CD14-positive monocyte (primary cell): ENCODE measurements at regions not wholly inside any gene's neighbourhood (a gene's known extent, or its start where the extent isn't known, plus 50 kb on each side); places are given as distances from the start of the nearest gene placed in this dataset.

Experiments used
- DNase-seq, 3 donors: peaks; one replicate each; pipeline ENCODE4 v3.0.0-alpha.2; 2011 to 2022
- H2AFZ ChIP-seq: 2 replicates; pipeline ENCODE4 v1.6.0; 2012; ENCODE audit warnings: mild to moderate bottlenecking, low read depth, low read length, inconsistent platforms; ENCODE audit not compliant: insufficient read depth, poor library complexity, severe bottlenecking
- H3K27ac ChIP-seq, 2 donors: 1 replicate in 1 of 2; 2 replicates in 1 of 2; pipeline ENCODE4 v1.5.1; 2012 to 2013; ENCODE audit warnings: low read length in 2 of 2, control low read depth in 1 of 2, inconsistent platforms in 1 of 2, low read depth in 1 of 2, mild to moderate bottlenecking in 1 of 2
- H3K27me3 ChIP-seq, 2 donors: one replicate each; pipeline versions ENCODE4 v1.6.0 to v1.6.1; 2011 to 2013; ENCODE audit warnings: low read length in 2 of 2; ENCODE audit not compliant: control insufficient read depth in 2 of 2, insufficient read depth in 2 of 2
- H3K36me3 ChIP-seq, 2 donors: replicated peaks in 1 of 2; 1 replicate in 1 of 2; 2 replicates in 1 of 2; pipeline versions ENCODE4 v1.5.1 to v1.6.1; 2012 to 2013; ENCODE audit warnings: low read length in 2 of 2, control low read depth in 1 of 2, inconsistent platforms in 1 of 2, mild to moderate bottlenecking in 1 of 2; ENCODE audit not compliant: insufficient read depth in 2 of 2, control insufficient read depth in 1 of 2
- H3K4me1 ChIP-seq, 2 donors: 1 replicate in 1 of 2; 2 replicates in 1 of 2; pipeline versions ENCODE4 v1.5.1 to v1.6.1; 2012 to 2013; ENCODE audit warnings: low read length in 2 of 2, control low read depth in 1 of 2, inconsistent platforms in 1 of 2, mild to moderate bottlenecking in 1 of 2, moderate library complexity in 1 of 2; ENCODE audit not compliant: insufficient read depth in 2 of 2, control insufficient read depth in 1 of 2
- H3K4me2 ChIP-seq: replicated peaks from 2 replicates; pipeline ENCODE3; 2012; ENCODE audit warnings: low read length, moderate library complexity, mild to moderate bottlenecking; ENCODE audit not compliant: poor library complexity, severe bottlenecking; ENCODE audit errors: extremely low read depth
- H3K4me3 ChIP-seq, 3 experiments: fragments of 200-600 bp in 1 of 3; sonication (generic) in 1 of 3; replicated peaks in 1 of 3; 1 replicate in 2 of 3; 2 replicates in 1 of 3; pipeline ENCODE4 v1.5.1; 2011 to 2013; ENCODE audit warnings: low read length in 3 of 3, mild to moderate bottlenecking in 3 of 3, control low read depth in 2 of 3, low read depth in 2 of 3, inconsistent platforms in 1 of 3, moderate library complexity in 1 of 3
- H3K79me2 ChIP-seq: 2 replicates; pipeline ENCODE4 v1.6.0; 2012; ENCODE audit warnings: mild to moderate bottlenecking, control low read depth, inconsistent platforms, low read length, moderate library complexity; ENCODE audit not compliant: insufficient read depth
- H3K9ac ChIP-seq: 2 replicates; pipeline ENCODE4 v1.6.0; 2017; ENCODE audit warnings: low read length, mild to moderate bottlenecking; ENCODE audit not compliant: insufficient read depth, poor library complexity, severe bottlenecking
- H3K9me3 ChIP-seq, 2 donors: replicated peaks in 1 of 2; 1 replicate in 1 of 2; 2 replicates in 1 of 2; pipeline versions ENCODE4 v1.5.1 to v1.6.1; 2012 to 2013; ENCODE audit warnings: low read length in 2 of 2, control low read depth in 1 of 2; ENCODE audit not compliant: control insufficient read depth in 1 of 2, insufficient read depth in 1 of 2
- H4K20me1 ChIP-seq: 2 replicates; pipeline ENCODE4 v1.6.0; 2012; ENCODE audit warnings: mild to moderate bottlenecking, low read length, control low read depth, moderate library complexity; ENCODE audit not compliant: insufficient read depth
- H3K27ac Mint-ChIP-seq, 7 donors: one replicate each; pipeline ENCODE4 v1.8.0; 2020; ENCODE audit warnings: mild to moderate bottlenecking in 7 of 7, mixed read lengths in 7 of 7, moderate library complexity in 6 of 7, inconsistent platforms in 2 of 7
- H3K27me3 Mint-ChIP-seq, 3 donors: one replicate each; pipeline ENCODE4 v1.8.0; 2021 to 2022; ENCODE audit warnings: low read depth in 3 of 3, mild to moderate bottlenecking in 3 of 3, mixed read lengths in 3 of 3, moderate library complexity in 3 of 3, inconsistent platforms in 1 of 3
- H3K36me3 Mint-ChIP-seq, 2 donors: one replicate each; pipeline ENCODE4 v1.8.0; 2020; ENCODE audit warnings: mixed read lengths in 2 of 2, inconsistent platforms in 1 of 2, mild to moderate bottlenecking in 1 of 2
- H3K4me1 Mint-ChIP-seq: one replicate; pipeline ENCODE4 v1.8.0; 2020; ENCODE audit warnings: mild to moderate bottlenecking, mixed read lengths
- H3K4me3 Mint-ChIP-seq, 2 donors: one replicate each; pipeline ENCODE4 v1.8.0; 2020; ENCODE audit warnings: mild to moderate bottlenecking in 2 of 2, mixed read lengths in 2 of 2, moderate library complexity in 1 of 2
- H3K9me3 Mint-ChIP-seq, 7 donors: one replicate each; pipeline ENCODE4 v1.8.0; 2020 to 2022; ENCODE audit warnings: mixed read lengths in 7 of 7, mild to moderate bottlenecking in 6 of 7, moderate library complexity in 6 of 7, inconsistent platforms in 2 of 7
- WGBS: methylation state at CpG from one replicate; pipeline ENCODE4 v1.1.5; 2013; ENCODE audit warnings: missing lambda C conversion rate; ENCODE audit not compliant: insufficient coverage; 5-methylcytosine and 5-hydroxymethylcytosine counted together
- intact Hi-C, 2 donors: fragments of 100-400 bp; cut with micrococcal nuclease; formaldehyde crosslinking; loops; one replicate each; pipeline versions ENCODE4 v1.15.0 to v1.15.1; 2023
- TF ChIP-seq, protein P1 (sequence below): fragments of 200-600 bp; IDR thresholded peaks from one replicate; pipeline ENCODE4 v1.8.0; 2022; ENCODE audit warnings: antibody characterized with exemption, mild to moderate bottlenecking

DNA sequence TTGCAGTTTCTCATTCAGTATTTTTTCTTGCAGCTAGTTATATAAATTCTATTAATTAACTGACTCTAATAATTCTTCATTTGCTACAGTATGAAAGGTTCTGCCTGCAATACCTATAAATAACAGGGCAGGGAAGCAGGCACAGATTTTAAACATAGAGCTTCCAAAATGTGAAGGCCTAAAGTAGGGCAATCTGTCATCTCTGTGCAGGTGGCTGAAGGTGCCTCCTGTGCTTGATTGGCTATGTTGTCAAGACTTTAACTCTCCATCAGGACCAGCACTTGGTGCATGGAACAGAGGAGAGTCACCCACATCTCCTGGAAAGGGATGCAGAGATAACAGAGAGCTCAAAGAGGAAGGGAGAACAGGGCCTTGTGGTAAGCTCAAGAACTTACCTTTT is 75.2 kb upstream of the TSPAN5 start:
- TF ChIP-seq, protein P1, sequence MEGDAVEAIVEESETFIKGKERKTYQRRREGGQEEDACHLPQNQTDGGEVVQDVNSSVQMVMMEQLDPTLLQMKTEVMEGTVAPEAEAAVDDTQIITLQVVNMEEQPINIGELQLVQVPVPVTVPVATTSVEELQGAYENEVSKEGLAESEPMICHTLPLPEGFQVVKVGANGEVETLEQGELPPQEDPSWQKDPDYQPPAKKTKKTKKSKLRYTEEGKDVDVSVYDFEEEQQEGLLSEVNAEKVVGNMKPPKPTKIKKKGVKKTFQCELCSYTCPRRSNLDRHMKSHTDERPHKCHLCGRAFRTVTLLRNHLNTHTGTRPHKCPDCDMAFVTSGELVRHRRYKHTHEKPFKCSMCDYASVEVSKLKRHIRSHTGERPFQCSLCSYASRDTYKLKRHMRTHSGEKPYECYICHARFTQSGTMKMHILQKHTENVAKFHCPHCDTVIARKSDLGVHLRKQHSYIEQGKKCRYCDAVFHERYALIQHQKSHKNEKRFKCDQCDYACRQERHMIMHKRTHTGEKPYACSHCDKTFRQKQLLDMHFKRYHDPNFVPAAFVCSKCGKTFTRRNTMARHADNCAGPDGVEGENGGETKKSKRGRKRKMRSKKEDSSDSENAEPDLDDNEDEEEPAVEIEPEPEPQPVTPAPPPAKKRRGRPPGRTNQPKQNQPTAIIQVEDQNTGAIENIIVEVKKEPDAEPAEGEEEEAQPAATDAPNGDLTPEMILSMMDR = no peak
- Histone ChIP-seq H4K20me1 (no peaks in the 10 kb centered on the region), H3K79me2 (no peaks in the 10 kb centered on the region), H3K27me3 (no peaks in the 10 kb centered on the region), H3K9ac (no peak overlapping the region), H3K4me3 (no peak overlapping the region), H3K9me3 (peaks cover 0 to 3% of the 10 kb centered on the region in 2 donors), H3K36me3 (no peaks in the 10 kb centered on the region), H3K4me1 (no peaks in the 10 kb centered on the region), H3K27ac (no peak overlapping the region), H3K4me2 (no peak overlapping the region), H2AFZ (no peak overlapping the region)
- H3K4me1 Mint-ChIP-seq = peaks cover under 1% of the 10 kb centered on the region
- peaks cover 0 to 2% (median 1%) of the 10 kb centered on the region in 3 donors for H3K27me3 Mint-ChIP-seq
- H3K36me3 Mint-ChIP-seq = no peaks in the 10 kb centered on the region
- no peak for DNase-seq
- intact Hi-C loops = no loop called here
- no peak overlapping the region for H3K4me3 Mint-ChIP-seq
- peaks cover 0 to 9% (median 2%) of the 10 kb centered on the region in 7 donors for H3K9me3 Mint-ChIP-seq
- H3K27ac Mint-ChIP-seq = no peak overlapping the region

DNA sequence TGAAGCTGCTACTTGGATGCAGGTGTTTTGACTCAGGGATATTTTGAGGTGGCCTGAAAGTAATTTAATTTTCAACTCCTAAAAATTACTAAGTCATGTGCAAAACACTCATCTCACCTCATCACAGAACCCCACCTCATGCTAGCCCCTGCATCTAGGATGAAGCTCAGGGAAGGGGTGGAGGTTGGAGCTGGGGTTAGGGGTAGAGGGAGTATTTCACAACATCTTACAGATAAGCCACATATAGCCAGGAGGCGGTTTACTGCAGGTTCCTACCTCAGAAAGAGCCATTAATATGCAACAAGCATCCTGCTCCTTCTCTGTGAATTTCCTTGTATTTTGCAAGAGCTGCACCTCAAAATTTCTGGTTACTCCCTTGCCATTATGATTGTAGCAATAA is 70.5 kb upstream of the TSPAN5 start:
- H3K4me2 ChIP-seq = no peak overlapping the region
- WGBS = no CpG with 5 or more reads among the region's 1 CpG
- H3K9ac ChIP-seq = no peak overlapping the region
- intact Hi-C loops = no loop called here
- H3K79me2 ChIP-seq = no peaks in the 10 kb centered on the region
- H3K9me3 ChIP-seq = peaks cover 0 to 4% of the 10 kb centered on the region in 2 donors
- H3K4me3 ChIP-seq = no peak overlapping the region
- DNase-seq = no peak
- no peaks in the 10 kb centered on the region for H3K4me1 ChIP-seq
- Mint-ChIP-seq H3K4me1 (peaks cover 4% of the 10 kb centered on the region), H3K27ac (no peak overlapping the region), H3K36me3 (no peaks in the 10 kb centered on the region), H3K9me3 (peaks cover 5 to 15% (median 10%) of the 10 kb centered on the region in 7 donors), H3K27me3 (peaks cover 0 to 4% (median 2%) of the 10 kb centered on the region in 3 donors), H3K4me3 (no peak overlapping the region)
- no peak overlapping the region for H3K27ac ChIP-seq
- no peaks in the 10 kb centered on the region for H3K27me3 ChIP-seq
- TF ChIP-seq, protein P1 = no peak
- H2AFZ ChIP-seq = no peak overlapping the region
- H3K36me3 ChIP-seq = no peaks in the 10 kb centered on the region
- H4K20me1 ChIP-seq = no peaks in the 10 kb centered on the region
